KBM-7 (cell line): ENCODE measurements at regions not wholly inside any gene's neighbourhood (a gene's known extent, or its start where the extent isn't known, plus 50 kb on each side); places are given as distances from the start of the nearest gene placed in this dataset.
"Not testable (repeated sequence)": the region's sequence is repeated elsewhere in the genome, so short reads cannot be mapped to it uniquely, and the experiment has no call there.

Experiments used
- DNase-seq: peaks from one replicate; pipeline ENCODE4 v3.0.0-alpha.2; 2015
- in situ Hi-C: fragments of 300-500 bp; cut with MboI; formaldehyde crosslinking; loops from 2 replicates; pipeline ENCODE4 v1.14.3; 2020; ENCODE audit warnings: low sequenced_read_pairs, low pct_unique_long_range_greater_than_20kb, mixed read lengths

DNA sequence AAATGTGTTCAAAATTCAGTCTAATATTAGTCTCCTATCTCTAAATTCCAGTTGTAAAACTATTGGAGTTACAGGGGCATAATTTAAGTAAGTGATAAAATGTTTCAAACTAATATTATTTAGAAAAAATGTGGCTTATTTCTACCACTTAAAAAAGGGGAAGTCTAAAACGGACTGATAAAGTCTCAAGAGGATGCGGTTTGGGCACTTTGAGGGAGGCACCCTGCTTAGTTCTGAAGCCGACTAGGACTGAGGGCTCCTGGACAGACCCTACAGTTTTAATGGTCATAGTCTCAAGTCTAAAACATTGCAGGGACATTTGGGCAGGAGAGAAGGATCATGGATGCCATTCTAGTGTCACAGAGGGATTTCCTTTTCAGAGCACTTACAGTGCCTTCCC lies 566.3 kb downstream of the NR2F2 start:
- peak; percentile 32 for DNase-seq
- in situ Hi-C loops, result no loop called here

DNA sequence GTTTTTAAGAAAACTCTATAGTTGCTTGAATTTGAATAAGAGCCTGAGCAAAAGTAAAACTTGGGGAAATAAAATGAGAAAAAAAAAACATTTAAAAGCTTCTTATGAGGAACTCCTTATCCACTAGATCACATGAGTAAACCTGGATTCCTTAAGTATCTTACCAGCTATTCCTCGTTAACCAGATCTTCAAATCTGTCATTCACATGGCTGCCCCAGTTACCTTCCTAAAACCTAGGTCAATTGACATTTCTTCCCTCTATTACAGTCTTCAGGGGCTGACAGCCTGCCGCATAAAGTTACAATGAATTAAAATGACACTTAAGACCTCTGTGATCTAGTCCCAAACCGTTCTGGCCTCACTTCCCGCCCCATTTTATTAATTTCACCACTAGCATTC lies 583.6 kb downstream of the NR2F2 start:
- no peak for DNase-seq
- in situ Hi-C loops, result no loop called here

DNA sequence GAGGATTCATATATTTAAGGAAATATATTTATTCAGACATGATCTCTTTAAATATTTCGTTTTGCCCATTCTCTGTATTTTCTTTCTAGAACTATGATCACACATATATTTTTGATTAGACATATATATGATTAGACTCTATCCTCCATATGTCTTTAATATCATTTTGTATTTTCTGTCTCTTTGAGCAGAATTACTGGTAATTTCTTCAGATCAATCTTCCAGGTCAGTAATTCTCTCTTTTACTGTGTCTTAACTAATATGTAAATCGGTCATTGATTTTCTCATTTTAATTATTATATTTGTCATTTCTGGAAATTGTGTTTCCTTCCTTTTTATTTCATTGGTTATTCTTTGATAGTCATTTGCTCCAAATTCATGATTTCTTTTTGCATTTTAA lies 586.2 kb downstream of the NR2F2 start:
- DNase-seq, result no peak
- in situ Hi-C loops, result no loop called here

DNA sequence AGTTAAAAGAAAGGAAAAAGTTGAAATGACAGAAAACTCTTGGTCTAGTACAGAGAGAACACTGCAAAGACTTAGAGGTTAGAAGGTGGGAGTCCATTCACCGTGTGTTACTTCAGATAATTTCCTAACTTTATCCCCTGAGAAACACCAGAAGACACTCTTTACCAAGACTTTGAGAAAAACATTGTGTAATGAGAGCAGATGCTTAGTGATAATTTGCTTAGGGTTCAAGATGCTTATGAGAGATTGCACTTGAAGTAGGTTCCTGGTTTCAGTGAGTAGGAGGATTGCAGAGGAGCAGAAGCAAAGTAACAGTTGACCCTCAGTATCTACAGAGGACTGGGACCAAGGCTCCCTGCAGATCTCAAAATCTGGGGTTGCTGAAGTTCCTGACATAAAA lies 594.1 kb downstream of the NR2F2 start:
- in situ Hi-C loops, result no loop called here
- DNase-seq, result no peak

DNA sequence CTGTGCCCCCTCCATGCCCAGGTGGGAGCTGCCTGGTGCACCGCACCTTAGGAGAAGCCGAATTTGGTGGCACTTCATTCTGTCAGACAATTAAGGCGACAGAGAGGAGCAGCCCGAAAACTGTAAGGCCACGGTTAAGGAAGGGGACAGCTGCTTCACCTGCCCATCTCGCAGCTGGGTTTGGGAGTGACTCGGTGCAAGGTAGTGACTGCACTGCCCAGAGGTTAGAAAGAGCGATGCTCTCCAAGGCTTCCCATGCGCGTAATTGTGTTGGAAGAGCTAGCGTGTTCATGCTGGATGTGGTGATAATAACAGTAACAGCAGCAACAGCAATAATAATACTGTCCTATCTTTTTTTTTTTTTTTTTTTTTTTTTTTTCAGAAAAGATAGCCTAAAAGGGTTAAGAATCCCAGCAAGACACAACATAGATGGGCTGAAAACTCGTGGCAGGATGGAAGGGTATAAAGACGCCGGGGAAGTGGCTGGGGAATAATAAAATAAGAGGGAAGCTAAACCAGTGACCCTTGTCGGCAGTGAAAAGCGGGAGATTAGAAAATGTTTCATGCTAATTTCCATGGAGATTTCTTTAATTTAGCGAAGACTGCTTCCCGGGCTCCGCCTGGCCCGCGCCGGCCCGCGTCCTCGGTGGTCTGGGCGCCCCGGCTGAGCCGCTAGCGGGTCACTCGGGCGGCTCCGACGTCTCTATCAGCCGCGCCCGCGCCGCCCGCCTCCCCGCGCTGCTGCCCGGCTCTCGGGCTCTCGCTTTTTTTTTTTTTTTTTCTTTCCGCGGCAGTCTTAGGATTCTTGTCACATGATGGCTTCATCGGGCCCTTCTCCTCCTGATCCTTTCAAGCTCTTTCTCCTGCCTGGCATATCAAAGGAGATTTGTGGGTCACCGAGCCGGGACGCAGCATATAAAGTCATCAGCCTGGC lies 617.1 kb downstream of the NR2F2 start:
- DNase-seq, result no peak
- in situ Hi-C loops, result no loop called here

DNA sequence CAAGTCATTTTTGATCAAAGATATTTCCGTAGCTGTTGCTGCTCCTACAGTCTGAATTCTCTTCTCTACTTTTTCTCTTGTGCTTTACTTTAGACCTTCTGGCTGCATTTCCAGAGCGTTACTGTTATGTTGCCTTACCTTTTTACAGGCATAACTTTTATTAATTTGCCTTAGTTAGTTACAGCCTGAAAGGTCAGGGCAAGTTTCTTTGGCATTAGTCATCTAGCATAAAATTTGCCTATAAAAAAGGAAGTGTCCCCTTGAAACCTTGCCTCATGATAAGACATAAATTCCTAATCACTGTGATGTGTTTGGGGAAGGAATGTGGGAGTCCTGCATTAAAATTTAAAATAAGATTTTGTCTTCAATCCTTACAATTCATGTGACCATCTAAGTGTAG lies 618.5 kb downstream of the NR2F2 start:
- no peak for DNase-seq
- in situ Hi-C loops, result no loop called here

DNA sequence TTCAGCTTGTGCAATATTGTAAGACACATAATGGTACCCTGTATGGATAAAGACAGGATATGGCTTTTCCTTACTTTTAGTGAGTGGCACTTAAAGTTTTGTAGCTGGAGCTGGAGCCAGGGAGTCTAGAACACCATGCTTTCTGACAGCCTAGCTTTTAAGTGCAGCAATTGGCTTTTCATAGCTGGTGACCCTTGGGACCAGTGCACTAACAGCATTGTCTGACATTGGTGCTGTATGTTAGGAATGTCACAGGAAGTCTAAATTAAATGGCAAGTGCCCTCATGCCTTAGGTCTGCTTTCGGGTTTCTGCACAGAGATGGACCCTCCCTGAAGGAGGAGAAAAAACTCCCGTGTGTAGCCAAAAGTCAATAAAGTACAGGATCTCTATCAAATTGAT lies 628.2 kb downstream of the NR2F2 start:
- DNase-seq, result no peak
- in situ Hi-C loops, result no loop called here

DNA sequence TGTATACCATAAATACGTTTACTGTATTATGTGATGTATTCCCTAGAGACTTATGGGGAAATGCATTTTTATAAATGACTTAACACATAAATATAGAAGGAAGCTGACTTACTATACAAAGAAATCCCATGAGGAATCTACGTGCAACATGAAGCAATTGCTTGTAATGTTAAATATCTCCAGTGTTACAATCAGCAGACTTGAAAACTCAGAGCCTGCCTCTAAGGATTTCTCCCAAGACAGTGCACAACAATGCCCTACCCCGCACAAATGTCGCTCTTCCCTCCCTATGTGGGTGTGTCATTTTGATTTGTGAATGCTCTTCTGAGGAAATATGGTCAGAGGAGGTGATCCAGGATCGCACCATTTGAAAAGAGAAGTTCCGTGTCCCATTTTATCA lies 629.0 kb downstream of the NR2F2 start:
- in situ Hi-C loops, result no loop called here
- no peak for DNase-seq

DNA sequence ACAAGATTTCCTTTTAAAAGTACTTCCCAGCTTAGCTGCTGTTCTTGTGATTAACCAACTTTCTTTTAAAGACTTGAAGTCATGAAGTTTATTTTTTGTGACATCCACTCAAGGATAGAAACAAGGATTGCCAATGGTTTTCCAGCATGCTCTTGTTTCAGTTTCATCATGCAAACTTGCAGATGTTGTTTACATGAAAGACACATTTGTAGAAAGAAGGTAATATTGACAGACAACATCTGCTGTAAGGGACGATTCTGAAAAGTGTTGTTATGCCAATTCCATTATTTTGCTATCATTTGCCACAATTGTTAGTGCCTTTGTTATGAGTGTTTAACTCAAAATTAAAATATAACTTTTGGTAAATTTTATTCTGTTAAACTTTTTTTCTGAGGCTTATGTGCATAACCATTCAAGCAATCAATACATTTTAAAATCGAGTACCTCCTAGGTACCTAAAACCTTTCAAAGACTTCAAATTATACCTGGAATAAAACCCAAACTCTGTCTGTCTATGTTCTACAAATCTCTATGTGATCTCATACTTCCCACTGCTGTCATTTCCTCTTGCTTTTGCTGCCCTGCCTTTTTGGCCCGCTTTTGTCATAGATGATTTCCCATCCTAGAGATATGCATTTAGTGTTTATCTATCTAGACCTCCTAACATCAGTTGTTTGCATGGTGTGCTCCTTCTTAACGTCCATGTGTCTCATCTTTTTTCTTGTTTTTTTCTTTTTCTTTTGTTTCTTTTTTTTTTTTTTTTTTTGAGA lies 630.4 kb downstream of the NR2F2 start:
- in situ Hi-C loops, result no loop called here
- no peak for DNase-seq

DNA sequence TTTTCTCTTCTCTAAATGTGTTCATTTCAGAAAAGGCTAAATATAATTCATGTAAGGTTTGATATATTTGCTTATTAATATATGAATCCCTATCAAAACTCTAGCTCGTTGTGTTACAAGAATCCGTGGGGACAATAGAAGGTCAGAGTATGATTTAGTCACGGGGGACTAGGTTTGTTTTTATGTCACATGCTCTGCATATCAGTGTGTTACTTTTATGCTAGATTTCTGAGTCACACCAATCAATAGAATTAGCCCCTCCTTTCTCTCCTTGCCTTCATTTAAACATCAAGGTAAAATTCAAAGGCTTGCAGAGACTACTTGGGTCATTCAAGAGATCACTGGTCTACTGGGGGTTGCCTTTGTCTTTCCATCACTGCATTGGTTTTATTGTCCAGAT lies 636.1 kb downstream of the NR2F2 start:
- in situ Hi-C loops, result no loop called here
- no peak for DNase-seq

DNA sequence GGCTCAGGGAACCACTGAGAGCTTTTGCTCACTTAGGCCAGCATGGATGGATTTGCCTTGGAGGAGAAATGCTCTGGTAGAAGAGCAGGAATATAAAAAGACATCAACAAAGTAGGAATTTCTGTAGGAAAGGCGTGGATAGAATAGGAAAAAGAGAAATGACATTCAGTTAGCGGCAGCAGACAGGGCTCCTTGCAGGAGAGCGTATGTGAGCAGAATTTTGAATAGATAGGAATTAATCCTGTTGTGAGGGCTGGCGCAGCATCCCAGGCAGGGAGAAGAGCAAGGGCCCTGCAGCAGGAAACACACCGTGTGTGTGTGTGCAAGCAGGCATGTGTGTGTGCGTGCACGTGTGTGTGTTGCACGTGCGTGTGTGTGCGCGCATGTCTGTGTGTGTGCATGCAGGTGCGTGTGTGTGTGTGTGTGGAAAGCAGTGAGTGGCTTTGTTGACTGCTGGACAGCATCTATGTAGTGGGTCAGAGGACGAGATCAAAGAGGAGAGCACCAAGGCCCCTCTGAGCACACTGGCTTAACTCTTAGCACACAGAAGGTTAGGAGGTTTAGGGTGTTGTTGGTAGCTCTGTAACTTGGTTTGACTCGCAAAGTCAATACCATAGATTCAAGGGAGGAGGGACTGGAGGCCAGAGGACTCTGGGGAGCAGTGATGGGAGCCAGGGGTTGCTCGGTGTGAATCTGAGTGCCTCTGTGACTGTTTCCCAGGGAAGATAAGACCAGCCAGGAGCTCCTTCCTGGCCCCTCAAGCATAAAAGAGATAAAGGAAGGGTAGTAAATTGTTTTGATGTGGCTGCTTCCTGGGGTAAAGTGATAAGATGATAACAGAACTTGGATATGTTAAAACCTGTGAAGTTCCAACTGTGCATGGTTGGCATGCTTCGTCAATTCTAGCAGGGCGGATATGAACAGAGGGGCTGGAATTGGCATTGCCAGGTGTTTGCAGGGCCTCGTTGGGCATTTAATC lies 639.5 kb downstream of the NR2F2 start:
- no peak for DNase-seq
- in situ Hi-C loops, result no loop called here

DNA sequence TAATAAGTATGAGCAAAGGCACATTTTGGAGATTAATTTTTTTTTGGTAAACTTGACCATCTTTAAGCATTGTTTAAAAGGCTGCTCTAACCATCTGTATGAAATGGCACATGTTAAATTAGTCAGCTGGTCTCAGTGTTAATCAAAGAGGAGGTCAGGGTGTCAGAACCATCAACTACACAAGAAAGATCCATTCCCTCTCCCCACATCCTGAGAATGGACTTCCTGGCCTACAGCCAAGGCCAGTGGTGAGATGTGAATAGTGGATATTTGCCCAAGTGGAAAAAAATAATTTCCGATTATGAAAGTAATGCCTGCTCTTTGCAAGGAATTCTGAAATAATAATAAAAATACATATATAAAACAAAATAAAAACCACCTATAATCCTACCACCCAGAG lies 641.7 kb downstream of the NR2F2 start:
- in situ Hi-C loops, result no loop called here
- no peak for DNase-seq

DNA sequence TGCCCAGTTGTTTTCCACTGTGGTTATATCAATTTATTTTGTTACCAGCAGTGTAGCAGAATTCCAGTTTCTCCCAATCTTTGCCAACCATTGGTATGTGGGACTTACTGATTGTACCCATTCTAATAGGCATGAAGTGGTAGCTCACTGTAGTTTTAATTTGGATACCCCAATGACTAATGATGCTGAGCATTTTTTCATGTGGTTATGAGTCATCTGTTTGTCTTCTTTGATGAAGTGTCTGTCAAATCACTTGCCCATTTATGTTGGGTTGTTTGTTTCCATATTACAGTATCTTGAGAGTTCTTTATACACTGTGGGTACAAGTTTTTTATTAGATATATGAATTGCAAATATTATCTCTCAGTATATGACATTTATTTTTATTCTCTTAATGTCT lies 644.3 kb downstream of the NR2F2 start:
- DNase-seq, result no peak
- in situ Hi-C loops, result no loop called here

DNA sequence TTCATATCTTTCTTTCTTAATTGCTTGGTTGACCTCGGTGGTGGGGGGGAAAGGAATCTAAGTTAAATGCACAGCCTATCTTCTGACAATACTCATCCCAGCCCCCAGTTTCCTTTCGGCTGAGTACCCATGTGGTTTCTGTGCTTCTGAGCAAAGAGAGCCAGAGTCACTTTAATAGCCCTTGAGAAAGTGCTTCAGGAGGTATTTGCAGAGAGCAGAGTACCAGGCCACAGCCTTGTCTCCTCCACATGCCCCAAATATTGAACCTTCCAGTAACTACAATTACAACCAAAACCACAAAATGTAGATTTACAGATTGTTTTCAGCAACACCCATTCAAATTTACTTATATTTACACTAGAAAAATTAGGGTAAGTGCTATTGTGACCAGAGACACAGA lies 647.4 kb downstream of the NR2F2 start:
- no peak for DNase-seq
- in situ Hi-C loops, result no loop called here

DNA sequence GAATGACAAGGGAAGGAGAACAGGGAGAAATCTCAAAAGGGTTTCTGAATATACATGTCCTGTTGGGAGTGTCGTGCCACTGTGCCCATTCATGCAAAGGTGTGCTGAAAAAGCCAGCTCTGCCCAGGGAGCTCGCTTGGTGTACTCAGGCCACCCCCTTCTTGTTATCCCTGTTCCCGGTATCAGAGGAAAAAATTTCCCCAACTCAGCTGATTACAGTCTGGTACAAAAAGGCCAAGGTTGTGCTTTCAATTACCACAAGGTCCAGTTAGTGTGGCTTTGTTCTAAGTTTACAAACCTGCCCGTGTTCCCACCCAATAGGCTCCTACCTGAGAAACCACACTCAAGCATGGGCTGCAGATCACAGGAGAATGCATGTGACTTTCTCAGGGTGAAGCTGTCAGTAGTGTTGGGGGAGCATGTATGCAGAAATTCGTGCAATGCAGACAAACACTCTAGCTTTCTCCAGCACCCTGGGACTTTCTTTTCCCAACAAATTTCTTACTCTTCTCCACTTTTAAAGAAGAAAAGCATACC lies 648.5 kb downstream of the NR2F2 start:
- in situ Hi-C loops, result no loop called here
- no peak for DNase-seq

DNA sequence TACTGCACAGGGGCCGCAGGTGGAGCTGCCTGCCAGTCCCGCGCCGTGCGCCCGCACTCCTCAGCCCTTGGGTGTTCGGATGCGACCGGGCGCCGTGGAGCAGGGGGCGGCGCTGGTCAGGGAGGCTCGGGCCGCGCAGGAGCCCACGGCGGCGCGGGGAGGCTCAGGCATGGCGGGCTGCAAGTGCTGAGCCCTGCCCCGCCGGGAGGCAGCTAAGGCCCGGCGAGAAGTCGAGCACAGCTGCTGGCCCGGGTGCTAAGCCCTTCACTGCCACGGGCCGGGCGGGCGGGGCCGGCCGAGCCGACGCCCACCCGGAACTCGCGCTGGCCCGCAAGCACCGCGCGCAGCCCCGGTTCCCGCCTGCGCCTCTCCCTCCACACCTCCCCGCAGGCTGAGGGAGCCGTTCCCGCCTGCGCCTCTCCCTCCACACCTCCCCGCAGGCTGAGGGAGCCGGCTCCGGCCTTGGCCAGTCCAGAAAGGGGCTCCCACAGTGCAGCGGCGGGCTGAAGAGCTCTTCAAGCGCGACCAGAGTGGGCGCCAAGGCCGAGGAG lies 653.7 kb downstream of the NR2F2 start:
- in situ Hi-C loops, DNase-seq: not testable (repeated sequence)

DNA sequence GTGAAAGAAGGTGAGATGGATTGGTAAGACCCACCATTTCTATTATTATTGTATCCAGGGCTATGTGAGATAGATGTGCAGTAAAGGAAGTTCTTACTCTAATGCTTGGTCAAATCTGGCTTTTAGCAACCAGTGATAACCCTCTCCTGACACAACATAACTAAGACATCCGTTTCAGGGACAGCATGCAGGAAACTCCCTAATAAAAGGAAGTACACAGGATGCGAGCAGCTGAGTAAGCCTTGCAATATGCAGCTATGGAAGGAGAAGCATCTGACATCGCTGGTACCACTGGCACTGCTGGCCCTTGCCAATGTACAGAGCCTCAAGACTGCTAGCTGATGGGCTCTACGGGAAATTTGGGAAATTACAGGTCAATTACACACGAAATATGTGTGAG lies 662.3 kb downstream of the NR2F2 start:
- no peak for DNase-seq
- in situ Hi-C loops, result no loop called here

DNA sequence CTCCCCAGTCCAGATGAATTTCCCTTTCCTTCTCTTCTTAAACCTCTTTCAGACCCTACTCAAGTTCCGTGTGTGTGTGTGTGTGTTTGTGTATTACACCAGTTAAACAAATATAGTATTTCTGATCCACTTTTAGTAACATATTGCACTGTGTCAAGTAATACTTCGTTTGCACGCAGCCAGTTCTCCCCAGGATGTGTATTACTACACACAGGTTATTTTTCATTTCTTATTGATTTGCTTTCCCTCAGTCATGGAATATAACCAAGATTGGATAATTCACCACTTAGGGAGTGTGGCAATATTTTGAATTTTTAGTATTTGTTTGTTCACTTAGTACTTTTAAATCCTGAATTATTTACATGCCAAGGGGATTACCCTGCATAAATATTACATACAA lies 667.0 kb downstream of the NR2F2 start:
- DNase-seq, result no peak
- in situ Hi-C loops, result no loop called here

DNA sequence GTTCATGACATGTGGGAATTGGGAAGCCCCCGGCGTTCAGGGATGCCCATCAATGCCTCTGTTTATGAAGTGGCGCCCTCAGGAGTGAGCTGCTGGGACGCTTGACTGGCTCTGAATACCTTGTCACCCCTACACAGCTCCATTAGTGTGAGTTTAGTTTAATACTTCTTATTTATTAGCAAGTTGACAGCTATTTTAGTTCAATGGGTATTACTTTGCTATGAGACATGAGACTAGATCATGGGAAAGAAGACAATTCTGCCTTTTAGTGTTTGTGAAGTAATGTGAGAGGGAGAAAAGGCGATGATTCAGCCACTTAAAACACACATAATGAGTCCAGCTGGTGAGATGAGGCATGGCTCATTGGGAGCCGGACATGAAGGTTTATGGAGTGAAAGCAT lies 678.5 kb downstream of the NR2F2 start:
- DNase-seq, result no peak
- in situ Hi-C loops, result no loop called here
